ENCODE measurements at regions not wholly inside any gene's neighbourhood (a gene's known extent, or its start where the extent isn't known, plus 50 kb on each side); places are given as distances from the start of the nearest gene placed in this dataset.

- TF ChIP-seq CHD2 (IDR thresholded peaks at IDR 0.05; ENCODE audit: low read length, partially characterized antibody) (no peak), RFX5 (IDR thresholded peaks at IDR 0.05; ENCODE audit: low read length) (no peak), RXRA (IDR thresholded peaks at IDR 0.05; ENCODE audit: borderline replicate concordance, low read depth) (no peak), ZBTB33 (IDR thresholded peaks at IDR 0.05; ENCODE audit: borderline replicate concordance, low read depth) (no peak), EP300 (IDR thresholded peaks at IDR 0.05; ENCODE audit: borderline replicate concordance in 1 of 2, low read depth in 1 of 2, low read length in 1 of 2) (no peak), TCF12 (IDR thresholded peaks at IDR 0.05) (0 out of 2 replicates have a peak, but pooled peaks have one; percentile 9), JUND (IDR thresholded peaks at IDR 0.05) (0 out of 2 replicates have a peak, but pooled peaks have one; percentile 10), MXI1 (IDR thresholded peaks at IDR 0.05; ENCODE audit: low read depth, low read length) (no peak)
These were observed 166.8 kb upstream of the HABP2 start (continued) for GRCh38 chr10:113386005-113386404.

- H2AFZ ChIP-seq (ENCODE audit: low read depth): no peak overlapping the region
- no peak overlapping the region for H3K4me3 ChIP-seq (ENCODE audit: low read depth in 2 of 2, low read length in 1 of 2)
- no peaks in the 10 kb centered on the region for H3K36me3 ChIP-seq (replicated peaks in 1 of 2; ENCODE audit: control insufficient read depth in 1 of 2, insufficient read depth in 2 of 2, low read length in 1 of 2)
- no peaks in the 10 kb centered on the region for H3K9me3 ChIP-seq
- H3K27ac ChIP-seq (ENCODE audit: low read depth in 2 of 2, low read length in 1 of 2): no peak overlapping the region
- H3K9ac ChIP-seq: no peak overlapping the region
- no peaks in the 10 kb centered on the region; the same call in 1 of the 2 replicates for H3K27me3 ChIP-seq (ENCODE audit: insufficient read depth)
- CTCF ChIA-PET: interaction anchor here (0.6 kb wide), 1 partner anchor 265 kb away, joined by 4 read pairs; no protein-coding TSS in a partner anchor
- no peak for TF ChIP-seq FOXM1 (IDR thresholded peaks at IDR 0.05; ENCODE audit: low read depth)
- 73% methylated on average over 5 of the region's 5 CpGs for WGBS (ENCODE audit: low lambda C conversion rate)
- POLR2A ChIA-PET: no interaction called here
- H3K4me1 ChIP-seq (ENCODE audit: control insufficient read depth in 1 of 2, insufficient read depth in 2 of 2, low read depth in 1 of 2, low read length in 1 of 2): peaks cover 0 to 7% of the 10 kb centered on the region in 2 experiments
- H3F3A ChIP-seq (replicated peaks; ENCODE audit: insufficient read depth): no peaks in the 10 kb centered on the region
- no peak for DNase-seq
- no peaks in the 10 kb centered on the region for H3K79me2 ChIP-seq (ENCODE audit: insufficient read depth)
- no peaks in the 10 kb centered on the region for H4K20me1 ChIP-seq (ENCODE audit: insufficient read depth)
- no peaks in the 10 kb centered on the region for H3K9me2 ChIP-seq
- no peak overlapping the region for H3K4me2 ChIP-seq
These were observed 162.9 kb upstream of the HABP2 start for GRCh38 chr10:113389969-113390368.

- H3K9ac ChIP-seq: no peak overlapping the region
- WGBS (ENCODE audit: low lambda C conversion rate): 80% methylated on average over 4 of the region's 4 CpGs
- ChIA-PET POLR2A (no interaction called here), CTCF (no interaction called here)
- 0 out of 4 replicates have a peak, but pooled peaks cover 0 to under 1% of the 10 kb centered on the region in 2 experiments for H3K4me1 ChIP-seq (ENCODE audit: control insufficient read depth in 1 of 2, insufficient read depth in 2 of 2, low read depth in 1 of 2, low read length in 1 of 2)
- no peak overlapping the region for H3K4me3 ChIP-seq (ENCODE audit: low read depth in 2 of 2, low read length in 1 of 2)
- no peaks in the 10 kb centered on the region for H3K36me3 ChIP-seq (replicated peaks in 1 of 2; ENCODE audit: control insufficient read depth in 1 of 2, insufficient read depth in 2 of 2, low read length in 1 of 2)
- no peaks in the 10 kb centered on the region for H4K20me1 ChIP-seq (ENCODE audit: insufficient read depth)
- no peak overlapping the region for H3K4me2 ChIP-seq
- H3K79me2 ChIP-seq (ENCODE audit: insufficient read depth): no peaks in the 10 kb centered on the region
- H3K27ac ChIP-seq (ENCODE audit: low read depth in 2 of 2, low read length in 1 of 2): no peak overlapping the region
- no peak overlapping the region for H2AFZ ChIP-seq (ENCODE audit: low read depth)
- no peaks in the 10 kb centered on the region for H3K9me2 ChIP-seq
- no peaks in the 10 kb centered on the region for H3K9me3 ChIP-seq
- no peaks in the 10 kb centered on the region; the same call in 1 of the 2 replicates for H3K27me3 ChIP-seq (ENCODE audit: insufficient read depth)
- H3F3A ChIP-seq (replicated peaks; ENCODE audit: insufficient read depth): no peaks in the 10 kb centered on the region
- TF ChIP-seq MXI1 (IDR thresholded peaks at IDR 0.05; ENCODE audit: low read depth, low read length): no peak
- no peak for TF ChIP-seq USF1 (IDR thresholded peaks at IDR 0.05; ENCODE audit: borderline replicate concordance, low read depth)
- no peak for TF ChIP-seq NFIC (IDR thresholded peaks at IDR 0.05; ENCODE audit: borderline replicate concordance)
- TF ChIP-seq NRF1 (IDR thresholded peaks at IDR 0.05; ENCODE audit: low read depth, low read length): no peak
- TF ChIP-seq JUND (IDR thresholded peaks at IDR 0.05): no peak
- no peak for TF ChIP-seq RFX5 (IDR thresholded peaks at IDR 0.05; ENCODE audit: low read length)
- TF ChIP-seq FOSL2 (IDR thresholded peaks at IDR 0.05; ENCODE audit: borderline replicate concordance, low read depth): no peak
- TF ChIP-seq SMC3 (IDR thresholded peaks at IDR 0.05; ENCODE audit: low read depth, low read length): no peak
- TF ChIP-seq SIN3A (IDR thresholded peaks at IDR 0.05; ENCODE audit: borderline replicate concordance, low read depth, low read length): no peak
- no peak for TF ChIP-seq TCF12 (IDR thresholded peaks at IDR 0.05)
- no peak for TF ChIP-seq RCOR1 (IDR thresholded peaks at IDR 0.05; ENCODE audit: low read length)
- no peak for TF ChIP-seq RAD21 (IDR thresholded peaks at IDR 0.05; ENCODE audit: low read length)
- TF ChIP-seq PBX3 (IDR thresholded peaks at IDR 0.05): no peak
- no peak for TF ChIP-seq USF2 (IDR thresholded peaks at IDR 0.05; ENCODE audit: borderline replicate concordance, low read depth, low read length)
- DNase-seq: no peak
These were observed 162.0 kb upstream of the HABP2 start for GRCh38 chr10:113390896-113391295.
